ENCODE measurements at regions not wholly inside any gene's neighbourhood (a gene's known extent, or its start where the extent isn't known, plus 50 kb on each side); places are given as distances from the start of the nearest gene placed in this dataset.

DNA sequence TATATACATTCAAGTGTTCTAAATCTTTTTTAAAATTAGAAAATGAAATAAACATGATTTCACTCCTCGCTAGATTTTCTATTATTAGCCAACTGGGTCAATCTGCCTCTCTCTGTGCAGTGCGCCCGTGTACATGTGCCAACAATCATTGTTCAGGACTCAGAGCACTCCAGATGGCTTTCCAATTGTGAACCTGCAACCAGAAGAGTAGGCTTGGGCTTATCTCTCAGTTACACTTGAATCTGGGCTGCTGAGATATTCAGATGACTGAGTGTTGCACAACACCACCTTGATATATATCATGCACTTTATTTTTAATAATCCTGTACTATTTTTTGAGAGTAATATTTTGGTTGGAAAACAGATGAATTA, 184.0 kb upstream of the FSTL5 start:
- no peak overlapping the region for H3K27ac ChIP-seq (ENCODE audit: low read depth in 1 of 2, low read length in 2 of 2)
- no peak overlapping the region for H3K27ac Mint-ChIP-seq
- POLR2A ChIA-PET, result no interaction called here
- H3K27me3 ChIP-seq (ENCODE audit: control insufficient read depth in 1 of 2, insufficient read depth in 2 of 2, low read length in 2 of 2), result no peaks in the 10 kb centered on the region
- H3K27me3 Mint-ChIP-seq, result no peaks in the 10 kb centered on the region
- TF ChIP-seq CTCF (IDR thresholded peaks at IDR 0.05), result no peak
- no peaks in the 10 kb centered on the region for H3K36me3 Mint-ChIP-seq (ENCODE audit: low read depth)
- intact Hi-C loops (cut with DNase I, micrococcal nuclease), result no loop called here
- no peaks in the 10 kb centered on the region for H3K4me1 ChIP-seq (ENCODE audit: insufficient read depth, low read length)
- CTCF ChIA-PET, result no interaction called here
- no peaks in the 10 kb centered on the region for H3K36me3 ChIP-seq (ENCODE audit: insufficient read depth, low read length)
- no peak for DNase-seq
- no peak overlapping the region for H3K4me3 ChIP-seq (ENCODE audit: low read length)
- no peak overlapping the region for H3K4me3 Mint-ChIP-seq
- no peak for ATAC-seq (ENCODE audit: poor library complexity)
- H3K9me3 Mint-ChIP-seq, result no peaks in the 10 kb centered on the region
- H3K9me3 ChIP-seq (ENCODE audit: control insufficient read depth in 1 of 2, insufficient read depth in 1 of 2, low read length in 2 of 2), result no peaks in the 10 kb centered on the region
- no peaks in the 10 kb centered on the region for H3K4me1 Mint-ChIP-seq (ENCODE audit: low read depth)

GRCh38 chr4:162347156-162347841, 183.5 kb upstream of the FSTL5 start:
- ATAC-seq (ENCODE audit: poor library complexity), result no peak
- intact Hi-C loops (cut with DNase I, micrococcal nuclease), result no loop called here

DNA sequence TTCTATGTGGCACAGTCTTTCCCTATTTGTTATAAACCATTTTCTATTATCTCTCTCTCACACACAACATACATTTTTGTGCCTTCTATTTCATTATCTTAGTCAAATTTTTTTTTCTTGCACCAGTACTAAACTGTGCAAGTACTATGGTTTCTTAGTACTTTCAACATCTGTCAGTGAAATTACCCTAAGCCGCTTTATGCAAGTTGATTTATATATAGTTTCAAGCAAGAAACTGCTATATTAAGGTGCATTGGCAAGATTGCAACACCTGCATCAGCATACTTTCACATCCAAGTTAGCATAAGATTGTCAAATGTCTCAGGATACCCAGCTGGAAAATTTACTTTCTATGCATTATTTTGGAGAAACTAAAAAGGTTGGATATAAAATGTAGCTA, 180.2 kb upstream of the FSTL5 start:
- no peak for ATAC-seq (ENCODE audit: poor library complexity)
- intact Hi-C loops (cut with DNase I, micrococcal nuclease), result no loop called here
- POLR2A ChIA-PET, result no interaction called here

More at GRCh38 chr4:162347156-162347841, 183.5 kb upstream of the FSTL5 start:
- H3K9me3 ChIP-seq (ENCODE audit: control insufficient read depth in 1 of 2, insufficient read depth in 1 of 2, low read length in 2 of 2), result no peaks in the 10 kb centered on the region
- no peak for TF ChIP-seq CTCF (IDR thresholded peaks at IDR 0.05)
- no peaks in the 10 kb centered on the region for H3K4me1 Mint-ChIP-seq (ENCODE audit: low read depth)
- no peak for DNase-seq
- H3K27me3 ChIP-seq (ENCODE audit: control insufficient read depth in 1 of 2, insufficient read depth in 2 of 2, low read length in 2 of 2), result no peaks in the 10 kb centered on the region
- no peaks in the 10 kb centered on the region for H3K9me3 Mint-ChIP-seq
- POLR2A ChIA-PET, result no interaction called here
- H3K4me3 Mint-ChIP-seq, result no peak overlapping the region
- H3K4me1 ChIP-seq (ENCODE audit: insufficient read depth, low read length), result no peaks in the 10 kb centered on the region
- no peaks in the 10 kb centered on the region for H3K36me3 Mint-ChIP-seq (ENCODE audit: low read depth)
- no peaks in the 10 kb centered on the region for H3K36me3 ChIP-seq (ENCODE audit: insufficient read depth, low read length)
- H3K27ac Mint-ChIP-seq, result no peak overlapping the region
- H3K27me3 Mint-ChIP-seq, result no peaks in the 10 kb centered on the region
- H3K27ac ChIP-seq (ENCODE audit: low read depth in 1 of 2, low read length in 2 of 2), result no peak overlapping the region
- CTCF ChIA-PET, result no interaction called here
- no peak overlapping the region for H3K4me3 ChIP-seq (ENCODE audit: low read length)

More for the DNA sequence above, 180.2 kb upstream of the FSTL5 start:
- Histone ChIP-seq H3K4me3 (ENCODE audit: low read length) (no peak overlapping the region), H3K36me3 (ENCODE audit: insufficient read depth, low read length) (no peaks in the 10 kb centered on the region), H3K4me1 (ENCODE audit: insufficient read depth, low read length) (no peaks in the 10 kb centered on the region), H3K27me3 (ENCODE audit: control insufficient read depth in 1 of 2, insufficient read depth in 2 of 2, low read length in 2 of 2) (no peaks in the 10 kb centered on the region), H3K27ac (ENCODE audit: low read depth in 1 of 2, low read length in 2 of 2) (no peak overlapping the region), H3K9me3 (ENCODE audit: control insufficient read depth in 1 of 2, insufficient read depth in 1 of 2, low read length in 2 of 2) (no peaks in the 10 kb centered on the region)
- TF ChIP-seq CTCF (IDR thresholded peaks at IDR 0.05), result no peak
- CTCF ChIA-PET, result no interaction called here
- Mint-ChIP-seq H3K9me3 (no peaks in the 10 kb centered on the region), H3K27me3 (no peaks in the 10 kb centered on the region), H3K4me1 (ENCODE audit: low read depth) (no peaks in the 10 kb centered on the region), H3K27ac (no peak overlapping the region), H3K4me3 (no peak overlapping the region), H3K36me3 (ENCODE audit: low read depth) (no peaks in the 10 kb centered on the region)
- DNase-seq, result no peak
